Endothelial cell of umbilical vein (primary cell): ENCODE measurements at regions not wholly inside any gene's neighbourhood (a gene's known extent, or its start where the extent isn't known, plus 50 kb on each side); places are given as distances from the start of the nearest gene placed in this dataset.

Source experiments
- BruUV-seq: library from RNA; stranded (reverse); fragments of 400-500 nt; replicated peaks from 2 replicates; lab custom pipeline; 2021; lab: Mats Ljungman, UMichigan
- CTCF ChIA-PET: fragments of 300-600, 350-600 bp; sonication (Branson Sonifier 250); formaldehyde crosslinking; loops from one replicate; lab custom pipeline; 2021; ENCODE audit warnings: antibody characterized with exemption, inconsistent platforms; lab: Charles Lee
- POLR2A ChIA-PET: fragments of 300-600, 350-600 bp; sonication (Branson Sonifier 250); formaldehyde crosslinking; loops from one replicate; lab custom pipeline; 2021; ENCODE audit warnings: antibody characterized with exemption, inconsistent platforms; lab: Charles Lee
- DNase-seq: peaks from one replicate; pipeline ENCODE4 v3.0.0-alpha.2; 2011; ENCODE audit warnings: low read depth, low spot score
- FAIRE-seq: peaks from 2 replicates; lab custom pipeline; 2011; peaks lifted over from hg19 to GRCh38; lab: Jason Lieb, UNC
- H2AFZ ChIP-seq: 2 replicates; pipeline ENCODE4 v1.6.0; 2012; ENCODE audit warnings: low read depth, low read length, control low read depth, inconsistent platforms
- H3K27ac ChIP-seq: 2 replicates; pipeline ENCODE4 v1.5.1; 2011; ENCODE audit warnings: low read depth, mild to moderate bottlenecking, control low read depth, low read length, moderate library complexity; ENCODE audit not compliant: insufficient read depth
- H3K27me3 ChIP-seq, 2 experiments: 2 replicates each; pipeline versions ENCODE4 v1.6.0 to v1.6.1; 2011; ENCODE audit warnings: low read length in 2 of 2, mixed read lengths in 1 of 2; ENCODE audit not compliant: control insufficient read depth in 2 of 2, insufficient read depth in 2 of 2
- H3K36me3 ChIP-seq, 2 experiments: 2 replicates in 1 of 2; 3 replicates in 1 of 2; pipeline ENCODE4 v1.5.1; 2011; ENCODE audit warnings: low read length in 2 of 2, mild to moderate bottlenecking in 1 of 2, moderate library complexity in 1 of 2; ENCODE audit not compliant: control insufficient read depth in 2 of 2, insufficient read depth in 2 of 2; ENCODE audit errors: extremely low read depth in 1 of 2
- H3K4me1 ChIP-seq: 3 replicates; pipeline ENCODE4 v1.5.1; 2011; ENCODE audit warnings: mild to moderate bottlenecking, low read length; ENCODE audit not compliant: control insufficient read depth, insufficient read depth; ENCODE audit errors: extremely low read depth
- H3K4me2 ChIP-seq: 2 replicates; pipeline ENCODE4 v1.6.1; 2011; ENCODE audit warnings: low read length, control low read depth, mixed read lengths; ENCODE audit not compliant: insufficient read depth
- H3K4me3 ChIP-seq, 3 experiments: fragments of 200-600 bp in 1 of 3; sonication (generic), shearing (Covaris generic) in 1 of 3; replicated peaks in 1 of 3; 2 replicates each; pipeline ENCODE4 v1.5.1; 2011 to 2016; ENCODE audit warnings: control low read depth in 3 of 3, low read length in 3 of 3, mild to moderate bottlenecking in 2 of 3, inconsistent platforms in 1 of 3, low read depth in 1 of 3, moderate library complexity in 1 of 3; ENCODE audit not compliant: insufficient read depth in 1 of 3
- H3K79me2 ChIP-seq: 2 replicates; pipeline ENCODE4 v1.6.0; 2012; ENCODE audit warnings: low read length, inconsistent platforms; ENCODE audit not compliant: control insufficient read depth, insufficient read depth
- H3K9ac ChIP-seq: replicated peaks from 2 replicates; pipeline ENCODE3; 2011; ENCODE audit warnings: low read length, control low read depth; ENCODE audit not compliant: insufficient read depth; ENCODE audit errors: extremely low read depth
- H3K9me1 ChIP-seq: replicated peaks from 3 replicates; pipeline ENCODE4 v1.6.0; 2011; ENCODE audit warnings: mild to moderate bottlenecking, low read length; ENCODE audit not compliant: control insufficient read depth, insufficient read depth; ENCODE audit errors: extremely low read depth
- H3K9me3 ChIP-seq: replicated peaks from 2 replicates; pipeline ENCODE4 v1.5.1; 2012; ENCODE audit warnings: low read length, inconsistent platforms; ENCODE audit not compliant: control insufficient read depth, insufficient read depth
- H4K20me1 ChIP-seq: replicated peaks from 2 replicates; pipeline ENCODE3; 2011; ENCODE audit warnings: mild to moderate bottlenecking, low read length; ENCODE audit not compliant: control insufficient read depth, insufficient read depth; ENCODE audit errors: extremely low read depth
- CTCF ChIP-seq, 2 donors: IDR thresholded peaks; 1 replicate in 1 of 2; 2 replicates in 1 of 2; pipeline ENCODE4 v1.5.1; 2011; ENCODE audit warnings: low read length in 2 of 2, mild to moderate bottlenecking in 2 of 2, moderate library complexity in 2 of 2, control low read depth in 1 of 2, inconsistent platforms in 1 of 2, low read depth in 1 of 2; ENCODE audit not compliant: insufficient read depth in 1 of 2; ENCODE audit errors: extremely low read depth in 1 of 2
- EZH2 ChIP-seq: IDR thresholded peaks from 2 replicates; pipeline ENCODE4 v1.6.1; 2012; ENCODE audit warnings: borderline replicate concordance, low read depth, mild to moderate bottlenecking, moderate library complexity, low read length, inconsistent platforms; ENCODE audit not compliant: severe bottlenecking
- FOS ChIP-seq: IDR thresholded peaks from 2 replicates; pipeline ENCODE4 v1.6.1; 2011; ENCODE audit warnings: mild to moderate bottlenecking, low read length, moderate library complexity, borderline replicate concordance; ENCODE audit not compliant: insufficient read depth
- GATA2 ChIP-seq: IDR thresholded peaks from 2 replicates; pipeline ENCODE4 v1.7.0; 2011; ENCODE audit warnings: low read depth, mild to moderate bottlenecking, moderate library complexity, mixed read lengths, low read length; ENCODE audit not compliant: insufficient read length, insufficient read depth
- JUN ChIP-seq: IDR thresholded peaks from 2 replicates; pipeline ENCODE4 v1.6.1; 2011; ENCODE audit warnings: borderline replicate concordance, low read depth; ENCODE audit not compliant: insufficient read length, insufficient read depth
- MYC ChIP-seq: IDR thresholded peaks from one replicate; pipeline ENCODE4 v1.6.1; 2011; ENCODE audit warnings: mild to moderate bottlenecking, low read depth, low read length
- POLR2A ChIP-seq: IDR thresholded peaks from 2 replicates; pipeline ENCODE4 v1.6.1; 2012; ENCODE audit warnings: low read depth, mild to moderate bottlenecking, control low read depth, low read length
- POLR2AphosphoS5 ChIP-seq: IDR thresholded peaks from 2 replicates; pipeline ENCODE4 v1.6.1; 2012; ENCODE audit warnings: low read depth, mild to moderate bottlenecking, control low read depth, low read length, moderate library complexity; ENCODE audit not compliant: insufficient read depth
- dilution Hi-C: fragments of 300-500 bp; cut with MboI; formaldehyde crosslinking; loops from one replicate; pipeline ENCODE4 v1.15.0; 2019; ENCODE audit warnings: low sequenced_read_pairs; ENCODE audit not compliant: extremely low pct_ligation_motif_present
- intact Hi-C: fragments of 100-400 bp; cut with micrococcal nuclease; formaldehyde crosslinking; loops from one replicate; pipeline ENCODE4 v1.10.0; 2022

- H3K9me1 ChIP-seq: no peaks in the 10 kb centered on the region
- H3K4me3 ChIP-seq: no peak overlapping the region
- BruUV-seq: no TSS peak
- H2AFZ ChIP-seq: no peak overlapping the region
- H3K9ac ChIP-seq: no peak overlapping the region
- DNase-seq (no peak), FAIRE-seq (no peak)
- no peaks in the 10 kb centered on the region for H3K9me3 ChIP-seq
- peaks cover 0 to 2% of the 10 kb centered on the region in 2 experiments for H3K27me3 ChIP-seq
- dilution Hi-C loops (no loop called here), intact Hi-C loops (no loop called here)
- H3K27ac ChIP-seq: no peak overlapping the region
- CTCF ChIA-PET: no interaction called here
- H3K79me2 ChIP-seq: no peaks in the 10 kb centered on the region
- H3K36me3 ChIP-seq: no peaks in the 10 kb centered on the region
- H3K4me1 ChIP-seq: no peaks in the 10 kb centered on the region
- H3K4me2 ChIP-seq: no peak overlapping the region
- H4K20me1 ChIP-seq: no peaks in the 10 kb centered on the region
- POLR2A ChIA-PET: no interaction called here
- TF ChIP-seq CTCF (IDR thresholded peaks at IDR 0.05; ENCODE audit: extremely low read depth in 1 of 2, insufficient read depth in 1 of 2, low read depth in 1 of 2, low read length in 2 of 2): no peak
- no peak for TF ChIP-seq POLR2A
- TF ChIP-seq MYC: no peak
- no peak for TF ChIP-seq FOS
- no peak for TF ChIP-seq GATA2
- no peak for TF ChIP-seq EZH2
- TF ChIP-seq JUN: no peak
- TF ChIP-seq POLR2AphosphoS5: no peak
Measured at GRCh38 chr4:166315721-166316467, 442.9 kb downstream of the TLL1 start.
